MM.1S (cell line): ENCODE measurements at regions not wholly inside any gene's neighbourhood (a gene's known extent, or its start where the extent isn't known, plus 50 kb on each side); places are given as distances from the start of the nearest gene placed in this dataset.
"Not testable (repeated sequence)": the region's sequence is repeated elsewhere in the genome, so short reads cannot be mapped to it uniquely, and the experiment has no call there.

Source experiments
- EZH2 ChIP-seq: fragments of 300-600 bp; sonication (generic); optimal IDR thresholded peaks from 2 replicates; pipeline ENCODE3; 2017; ENCODE audit warnings: low read depth, mild to moderate bottlenecking, antibody characterized with exemption, low read length, mixed read lengths
- TF ChIP-seq, protein P1 (sequence below): fragments of 300-600 bp; sonication (generic); IDR thresholded peaks from 2 replicates; pipeline ENCODE4 v1.5.1; 2016; ENCODE audit warnings: antibody characterized with exemption, low read length, mixed read lengths

DNA sequence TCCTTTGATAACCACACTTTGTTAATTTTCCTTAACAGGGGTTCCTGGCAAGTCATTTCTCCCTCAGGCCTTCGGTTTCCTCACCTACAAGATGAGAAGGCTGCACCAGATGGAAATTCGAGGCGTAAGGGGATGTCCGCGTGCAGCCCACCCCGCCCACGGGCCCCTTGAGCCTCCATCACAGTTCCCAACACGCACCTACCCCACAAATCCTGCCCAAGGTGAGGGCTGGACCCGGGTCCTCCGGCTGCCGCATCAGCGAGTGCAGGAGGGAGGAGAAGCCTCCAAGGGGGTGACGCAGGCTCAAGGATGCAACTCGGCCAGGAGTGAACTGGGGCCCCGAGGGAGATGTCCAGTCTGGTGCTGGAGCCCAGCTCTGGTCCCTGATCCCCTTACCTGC, 169.2 kb upstream of the TP53TG3D start:
- TF ChIP-seq, protein P1, sequence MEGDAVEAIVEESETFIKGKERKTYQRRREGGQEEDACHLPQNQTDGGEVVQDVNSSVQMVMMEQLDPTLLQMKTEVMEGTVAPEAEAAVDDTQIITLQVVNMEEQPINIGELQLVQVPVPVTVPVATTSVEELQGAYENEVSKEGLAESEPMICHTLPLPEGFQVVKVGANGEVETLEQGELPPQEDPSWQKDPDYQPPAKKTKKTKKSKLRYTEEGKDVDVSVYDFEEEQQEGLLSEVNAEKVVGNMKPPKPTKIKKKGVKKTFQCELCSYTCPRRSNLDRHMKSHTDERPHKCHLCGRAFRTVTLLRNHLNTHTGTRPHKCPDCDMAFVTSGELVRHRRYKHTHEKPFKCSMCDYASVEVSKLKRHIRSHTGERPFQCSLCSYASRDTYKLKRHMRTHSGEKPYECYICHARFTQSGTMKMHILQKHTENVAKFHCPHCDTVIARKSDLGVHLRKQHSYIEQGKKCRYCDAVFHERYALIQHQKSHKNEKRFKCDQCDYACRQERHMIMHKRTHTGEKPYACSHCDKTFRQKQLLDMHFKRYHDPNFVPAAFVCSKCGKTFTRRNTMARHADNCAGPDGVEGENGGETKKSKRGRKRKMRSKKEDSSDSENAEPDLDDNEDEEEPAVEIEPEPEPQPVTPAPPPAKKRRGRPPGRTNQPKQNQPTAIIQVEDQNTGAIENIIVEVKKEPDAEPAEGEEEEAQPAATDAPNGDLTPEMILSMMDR: not testable (repeated sequence)
- not testable (repeated sequence) for TF ChIP-seq EZH2
